ENCODE measurements at regions not wholly inside any gene's neighbourhood (a gene's known extent, or its start where the extent isn't known, plus 50 kb on each side); places are given as distances from the start of the nearest gene placed in this dataset.

- TF ChIP-seq, protein P1, sequence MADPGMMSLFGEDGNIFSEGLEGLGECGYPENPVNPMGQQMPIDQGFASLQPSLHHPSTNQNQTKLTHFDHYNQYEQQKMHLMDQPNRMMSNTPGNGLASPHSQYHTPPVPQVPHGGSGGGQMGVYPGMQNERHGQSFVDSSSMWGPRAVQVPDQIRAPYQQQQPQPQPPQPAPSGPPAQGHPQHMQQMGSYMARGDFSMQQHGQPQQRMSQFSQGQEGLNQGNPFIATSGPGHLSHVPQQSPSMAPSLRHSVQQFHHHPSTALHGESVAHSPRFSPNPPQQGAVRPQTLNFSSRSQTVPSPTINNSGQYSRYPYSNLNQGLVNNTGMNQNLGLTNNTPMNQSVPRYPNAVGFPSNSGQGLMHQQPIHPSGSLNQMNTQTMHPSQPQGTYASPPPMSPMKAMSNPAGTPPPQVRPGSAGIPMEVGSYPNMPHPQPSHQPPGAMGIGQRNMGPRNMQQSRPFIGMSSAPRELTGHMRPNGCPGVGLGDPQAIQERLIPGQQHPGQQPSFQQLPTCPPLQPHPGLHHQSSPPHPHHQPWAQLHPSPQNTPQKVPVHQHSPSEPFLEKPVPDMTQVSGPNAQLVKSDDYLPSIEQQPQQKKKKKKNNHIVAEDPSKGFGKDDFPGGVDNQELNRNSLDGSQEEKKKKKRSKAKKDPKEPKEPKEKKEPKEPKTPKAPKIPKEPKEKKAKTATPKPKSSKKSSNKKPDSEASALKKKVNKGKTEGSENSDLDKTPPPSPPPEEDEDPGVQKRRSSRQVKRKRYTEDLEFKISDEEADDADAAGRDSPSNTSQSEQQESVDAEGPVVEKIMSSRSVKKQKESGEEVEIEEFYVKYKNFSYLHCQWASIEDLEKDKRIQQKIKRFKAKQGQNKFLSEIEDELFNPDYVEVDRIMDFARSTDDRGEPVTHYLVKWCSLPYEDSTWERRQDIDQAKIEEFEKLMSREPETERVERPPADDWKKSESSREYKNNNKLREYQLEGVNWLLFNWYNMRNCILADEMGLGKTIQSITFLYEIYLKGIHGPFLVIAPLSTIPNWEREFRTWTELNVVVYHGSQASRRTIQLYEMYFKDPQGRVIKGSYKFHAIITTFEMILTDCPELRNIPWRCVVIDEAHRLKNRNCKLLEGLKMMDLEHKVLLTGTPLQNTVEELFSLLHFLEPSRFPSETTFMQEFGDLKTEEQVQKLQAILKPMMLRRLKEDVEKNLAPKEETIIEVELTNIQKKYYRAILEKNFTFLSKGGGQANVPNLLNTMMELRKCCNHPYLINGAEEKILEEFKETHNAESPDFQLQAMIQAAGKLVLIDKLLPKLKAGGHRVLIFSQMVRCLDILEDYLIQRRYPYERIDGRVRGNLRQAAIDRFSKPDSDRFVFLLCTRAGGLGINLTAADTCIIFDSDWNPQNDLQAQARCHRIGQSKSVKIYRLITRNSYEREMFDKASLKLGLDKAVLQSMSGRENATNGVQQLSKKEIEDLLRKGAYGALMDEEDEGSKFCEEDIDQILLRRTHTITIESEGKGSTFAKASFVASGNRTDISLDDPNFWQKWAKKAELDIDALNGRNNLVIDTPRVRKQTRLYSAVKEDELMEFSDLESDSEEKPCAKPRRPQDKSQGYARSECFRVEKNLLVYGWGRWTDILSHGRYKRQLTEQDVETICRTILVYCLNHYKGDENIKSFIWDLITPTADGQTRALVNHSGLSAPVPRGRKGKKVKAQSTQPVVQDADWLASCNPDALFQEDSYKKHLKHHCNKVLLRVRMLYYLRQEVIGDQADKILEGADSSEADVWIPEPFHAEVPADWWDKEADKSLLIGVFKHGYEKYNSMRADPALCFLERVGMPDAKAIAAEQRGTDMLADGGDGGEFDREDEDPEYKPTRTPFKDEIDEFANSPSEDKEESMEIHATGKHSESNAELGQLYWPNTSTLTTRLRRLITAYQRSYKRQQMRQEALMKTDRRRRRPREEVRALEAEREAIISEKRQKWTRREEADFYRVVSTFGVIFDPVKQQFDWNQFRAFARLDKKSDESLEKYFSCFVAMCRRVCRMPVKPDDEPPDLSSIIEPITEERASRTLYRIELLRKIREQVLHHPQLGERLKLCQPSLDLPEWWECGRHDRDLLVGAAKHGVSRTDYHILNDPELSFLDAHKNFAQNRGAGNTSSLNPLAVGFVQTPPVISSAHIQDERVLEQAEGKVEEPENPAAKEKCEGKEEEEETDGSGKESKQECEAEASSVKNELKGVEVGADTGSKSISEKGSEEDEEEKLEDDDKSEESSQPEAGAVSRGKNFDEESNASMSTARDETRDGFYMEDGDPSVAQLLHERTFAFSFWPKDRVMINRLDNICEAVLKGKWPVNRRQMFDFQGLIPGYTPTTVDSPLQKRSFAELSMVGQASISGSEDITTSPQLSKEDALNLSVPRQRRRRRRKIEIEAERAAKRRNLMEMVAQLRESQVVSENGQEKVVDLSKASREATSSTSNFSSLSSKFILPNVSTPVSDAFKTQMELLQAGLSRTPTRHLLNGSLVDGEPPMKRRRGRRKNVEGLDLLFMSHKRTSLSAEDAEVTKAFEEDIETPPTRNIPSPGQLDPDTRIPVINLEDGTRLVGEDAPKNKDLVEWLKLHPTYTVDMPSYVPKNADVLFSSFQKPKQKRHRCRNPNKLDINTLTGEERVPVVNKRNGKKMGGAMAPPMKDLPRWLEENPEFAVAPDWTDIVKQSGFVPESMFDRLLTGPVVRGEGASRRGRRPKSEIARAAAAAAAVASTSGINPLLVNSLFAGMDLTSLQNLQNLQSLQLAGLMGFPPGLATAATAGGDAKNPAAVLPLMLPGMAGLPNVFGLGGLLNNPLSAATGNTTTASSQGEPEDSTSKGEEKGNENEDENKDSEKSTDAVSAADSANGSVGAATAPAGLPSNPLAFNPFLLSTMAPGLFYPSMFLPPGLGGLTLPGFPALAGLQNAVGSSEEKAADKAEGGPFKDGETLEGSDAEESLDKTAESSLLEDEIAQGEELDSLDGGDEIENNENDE (IDR thresholded peaks at IDR 0.05; ENCODE audit: insufficient replicate concordance, low read length) = no peak
These were observed 453.7 kb downstream of the STK39 start (continued) for GRCh38 chr2:167793725-167794124.
